Heart left ventricle (tissue), 16 donors: ENCODE measurements at regions not wholly inside any gene's neighbourhood (a gene's known extent, or its start where the extent isn't known, plus 50 kb on each side); places are given as distances from the start of the nearest gene placed in this dataset.

Experiments
- ATAC-seq, 4 donors: fragments of 200-7000 bp; cut with Tn5 transposase; one replicate each; pipeline ENCODE4 v1.9.1; 2020 to 2022; ENCODE audit warnings: moderate library complexity in 4 of 4, mild to moderate bottlenecking in 3 of 4, moderate number of reproducible peaks in 1 of 4
- DNase-seq, 5 donors: peaks; one replicate each; pipeline ENCODE4 v3.0.0-alpha.2; 2020
- H3K27ac ChIP-seq, 12 donors: fragments of 200-600 bp; sonication (generic) in 4 of 12; one replicate each; pipeline versions ENCODE4 v1.5.0 to v1.8.0; 2016 to 2022; ENCODE audit warnings: mild to moderate bottlenecking in 2 of 12
- H3K27me3 ChIP-seq, 9 donors: fragments of 200-600 bp; sonication (generic) in 2 of 9; one replicate each; pipeline versions ENCODE4 v1.5.1 to v1.8.0; 2016 to 2022; ENCODE audit warnings: mild to moderate bottlenecking in 3 of 9
- H3K36me3 ChIP-seq, 9 donors: fragments of 200-600 bp; sonication (generic) in 2 of 9; one replicate each; pipeline versions ENCODE4 v1.5.0 to v1.8.0; 2018 to 2022; ENCODE audit warnings: mild to moderate bottlenecking in 2 of 9
- H3K4me1 ChIP-seq, 12 donors: fragments of 200-600 bp; sonication (generic) in 4 of 12; one replicate each; pipeline versions ENCODE4 v1.5.0 to v1.8.0; 2016 to 2022; ENCODE audit warnings: mild to moderate bottlenecking in 3 of 12
- H3K4me3 ChIP-seq, 12 donors: fragments of 200-600 bp; sonication (generic) in 4 of 12; one replicate each; pipeline versions ENCODE4 v1.5.0 to v1.8.0; 2017 to 2022; ENCODE audit warnings: mild to moderate bottlenecking in 9 of 12, moderate library complexity in 4 of 12
- H3K9me3 ChIP-seq, 12 donors: fragments of 200-600 bp; sonication (generic) in 4 of 12; one replicate each; pipeline versions ENCODE4 v1.5.0 to v1.8.0; 2016 to 2022; ENCODE audit warnings: mild to moderate bottlenecking in 1 of 12
- POLR2A ChIP-seq, 2 donors: fragments of 450-650 bp; IDR thresholded peaks; one replicate each; pipeline ENCODE4 v1.6.1; 2017; ENCODE audit warnings: antibody characterized with exemption in 2 of 2, mild to moderate bottlenecking in 2 of 2, moderate library complexity in 2 of 2
- WGBS, 4 donors: extraction: QIAGEN DNeasy Blood & Tissue Kit in 2 of 4; methylation state at CpG; one replicate each; pipeline versions ENCODE4 v1.1.5 to v1.1.7; 2013 to 2018; 5-methylcytosine and 5-hydroxymethylcytosine counted together
- intact Hi-C, 10 donors: fragments of 100-400 bp; cut with DNase I; formaldehyde crosslinking; loops; one replicate each; pipeline versions ENCODE4 v1.11.1 to v1.14.2; 2022
- TF ChIP-seq, protein P1 (sequence below), 12 donors: fragments of 200-600 bp; sonication (generic) in 4 of 12; IDR thresholded peaks; one replicate each; pipeline versions ENCODE4 v1.5.0 to v1.8.0; 2018 to 2022; ENCODE audit warnings: antibody characterized with exemption in 12 of 12, mild to moderate bottlenecking in 5 of 12
- donor health status: ischemic (EF 13 %, LVEDD 7.1; RV severe dilation, severe dysfunction).
- donor health status: healthy with polysubstance abuse.
- donor health status: DM: no; HTN: yes; CAD: no.
- donor health status: DM: no; HTN: no; CAD: no.
- donor health status: ischemic (EF 25% LVEDD 6.9; RV normal size, moderate dysfunction).
- donor health status: ischemic (EF 25% LVEDD 5.7; RV mildly dilated, moderate dysfunction).
- donor health status: healthy.
- donor health status: DM: yes; HTN: yes; CAD: no.
- donor health status: ischemic (EF 35%, LVEDD 5.7; RV mildly dilated, moderate dysfunction).
- donor health status: nonischemic (EF 11% LVEDD 7.7; RV severe dilation, severe dysfunction).
- donor health status: DM: yes; HTN: yes; CAD: no.
- donor health status: PGD.
- donor health status: ischemic (EF 29% LVEDD 5.4; RV normal size, mild dysfunction).
- donor health status: nonischemic (EF 23%, LVEDD 6.1; RV moderate dilation, normal function).

DNA sequence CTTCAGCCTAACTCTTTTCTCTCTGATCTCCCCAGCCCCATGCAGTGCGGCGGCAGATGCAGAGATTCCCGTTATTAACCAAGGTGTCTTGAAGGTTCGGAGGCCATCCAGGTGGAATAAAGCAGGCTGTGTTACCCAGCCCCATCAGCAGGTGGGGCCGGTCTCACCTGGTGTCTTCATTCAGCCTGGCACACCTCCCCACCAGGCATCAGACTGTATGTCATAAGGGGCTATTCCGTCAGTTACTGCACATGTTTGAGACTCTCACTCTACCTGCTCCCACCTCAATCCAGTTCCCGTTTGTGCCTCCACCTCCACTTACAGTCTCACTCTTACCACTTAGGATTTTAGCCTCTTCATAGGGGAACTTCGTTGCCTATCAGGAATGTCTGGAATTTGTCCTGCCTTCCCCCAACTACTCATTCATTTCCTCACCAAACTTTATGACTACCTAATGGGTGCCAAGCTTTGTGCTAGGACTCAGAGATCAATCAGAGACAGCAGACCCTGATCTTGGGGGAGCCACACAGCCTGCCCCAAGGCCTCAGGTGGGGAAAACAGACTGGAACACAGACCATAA is 170.2 kb downstream of the PLPP3 start:
- Histone ChIP-seq H3K27me3 (no peaks in the 10 kb centered on the region), H3K4me3 (no peak overlapping the region), H3K9me3 (no peaks in the 10 kb centered on the region), H3K27ac (no peak overlapping the region), H3K36me3 (no peaks in the 10 kb centered on the region), H3K4me1 (peaks cover 0 to 36% (median 14%) of the 10 kb centered on the region in 12 donors)
- intact Hi-C loops: loop anchor here in 3 of 10 donors (2.0 to 10.0 kb wide), 3 partner anchors 168 to 1034 kb away; partner anchors contain the start of gene PLPP3 (in 2 of the 3)
- DNase-seq: peak in 1 of 5 donors; percentile 43
- WGBS, 4 donors: 78 to 84% (median 83%) methylated on average over 8 of the region's 8 CpGs
- TF ChIP-seq, protein P1, sequence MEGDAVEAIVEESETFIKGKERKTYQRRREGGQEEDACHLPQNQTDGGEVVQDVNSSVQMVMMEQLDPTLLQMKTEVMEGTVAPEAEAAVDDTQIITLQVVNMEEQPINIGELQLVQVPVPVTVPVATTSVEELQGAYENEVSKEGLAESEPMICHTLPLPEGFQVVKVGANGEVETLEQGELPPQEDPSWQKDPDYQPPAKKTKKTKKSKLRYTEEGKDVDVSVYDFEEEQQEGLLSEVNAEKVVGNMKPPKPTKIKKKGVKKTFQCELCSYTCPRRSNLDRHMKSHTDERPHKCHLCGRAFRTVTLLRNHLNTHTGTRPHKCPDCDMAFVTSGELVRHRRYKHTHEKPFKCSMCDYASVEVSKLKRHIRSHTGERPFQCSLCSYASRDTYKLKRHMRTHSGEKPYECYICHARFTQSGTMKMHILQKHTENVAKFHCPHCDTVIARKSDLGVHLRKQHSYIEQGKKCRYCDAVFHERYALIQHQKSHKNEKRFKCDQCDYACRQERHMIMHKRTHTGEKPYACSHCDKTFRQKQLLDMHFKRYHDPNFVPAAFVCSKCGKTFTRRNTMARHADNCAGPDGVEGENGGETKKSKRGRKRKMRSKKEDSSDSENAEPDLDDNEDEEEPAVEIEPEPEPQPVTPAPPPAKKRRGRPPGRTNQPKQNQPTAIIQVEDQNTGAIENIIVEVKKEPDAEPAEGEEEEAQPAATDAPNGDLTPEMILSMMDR (IDR thresholded peaks at IDR 0.05): peak in 11 of 12 donors; percentile 19 to 40 (median 30)
- no peak for TF ChIP-seq POLR2A (IDR thresholded peaks at IDR 0.05)
- no peak for ATAC-seq

DNA sequence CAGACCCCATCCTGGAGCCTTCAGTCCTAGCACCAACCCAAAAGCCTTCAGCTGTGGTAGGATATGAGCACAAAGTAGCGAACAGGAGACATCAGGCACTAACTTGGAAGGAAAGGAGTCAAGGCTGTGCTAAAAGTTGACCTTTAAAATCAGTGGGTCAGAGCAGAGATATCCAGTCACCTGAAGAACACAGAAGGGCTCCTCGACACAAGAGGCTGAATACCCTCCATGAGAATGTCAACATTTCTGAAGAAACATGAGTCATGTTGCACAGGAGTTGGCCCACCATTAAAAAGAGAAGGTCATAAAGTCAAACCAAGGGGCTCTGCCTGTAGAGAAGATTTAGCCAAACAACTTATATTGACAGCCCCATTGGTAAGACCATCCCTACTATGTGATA is 172.5 kb downstream of the PLPP3 start:
- WGBS, 4 donors: 95 to 100% (median 98%) methylated on average over 2 of the region's 2 CpGs
- H3K4me1 ChIP-seq: peaks cover 0 to 25% (median 14%) of the 10 kb centered on the region in 12 donors
- H3K36me3 ChIP-seq: no peaks in the 10 kb centered on the region
- intact Hi-C loops: loop anchor here in 2 of 10 donors (5.0 to 10.0 kb wide), 2 partner anchors 170 to 1032 kb away; partner anchors contain the start of gene PLPP3 (in 1 of the 2)
- ATAC-seq (no peak), DNase-seq (no peak)
- TF ChIP-seq POLR2A (IDR thresholded peaks at IDR 0.05): no peak
- TF ChIP-seq, protein P1 (IDR thresholded peaks at IDR 0.05): no peak
- H3K9me3 ChIP-seq: no peaks in the 10 kb centered on the region
- H3K27ac ChIP-seq: no peak overlapping the region
- H3K4me3 ChIP-seq: no peak overlapping the region
- no peaks in the 10 kb centered on the region for H3K27me3 ChIP-seq

DNA sequence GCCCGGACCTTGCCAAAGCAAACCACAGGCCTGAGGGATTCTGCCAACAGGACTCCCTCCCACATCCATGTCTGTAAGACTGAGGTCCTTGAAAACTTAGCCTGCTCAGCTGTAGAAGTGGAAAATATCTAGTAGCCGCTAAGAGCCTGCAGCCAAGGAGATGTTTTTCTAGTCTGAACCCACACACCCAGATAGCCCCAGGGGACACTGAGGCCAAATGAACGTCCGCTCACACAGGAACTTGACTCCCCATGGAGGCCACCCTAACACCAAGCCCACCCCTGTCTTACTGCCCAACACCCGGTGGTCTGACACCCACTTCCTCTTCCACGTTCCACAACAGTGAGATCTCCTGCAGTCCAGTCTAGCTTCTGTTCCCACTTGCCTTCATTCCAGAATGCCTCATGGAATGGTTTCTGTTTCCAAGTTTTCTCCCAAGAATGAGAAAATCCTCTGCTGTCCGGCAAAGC is 174.8 kb downstream of the PLPP3 start:
- whole genome bisulfite sequencing, 4 donors: 60 to 69% (median 63%) methylated on average over 7 of the region's 7 CpGs
- Histone ChIP-seq H3K4me1 (peaks cover 0 to 15% (median 5%) of the 10 kb centered on the region in 12 donors), H3K9me3 (peaks cover 0 to 6% (median 0%) of the 10 kb centered on the region in 12 donors), H3K36me3 (no peaks in the 10 kb centered on the region), H3K4me3 (no peak overlapping the region), H3K27me3 (no peaks in the 10 kb centered on the region), H3K27ac (peak overlapping the region in 10 of 12 donors; percentile 11 to 54 (median 24))
- peak; percentile 79 to 83 (median 82) for DNase-seq
- intact Hi-C loops: loop anchor here in 2 of 10 donors (5.0 to 10.0 kb wide), 2 partner anchors 173 to 1030 kb away; partner anchors contain the start of gene PLPP3 (in 1 of the 2)
- ATAC-seq: peak; percentile 84 to 96 (median 92)
- no peak for TF ChIP-seq POLR2A (IDR thresholded peaks at IDR 0.05)
- TF ChIP-seq, protein P1 (IDR thresholded peaks at IDR 0.05): no peak

DNA sequence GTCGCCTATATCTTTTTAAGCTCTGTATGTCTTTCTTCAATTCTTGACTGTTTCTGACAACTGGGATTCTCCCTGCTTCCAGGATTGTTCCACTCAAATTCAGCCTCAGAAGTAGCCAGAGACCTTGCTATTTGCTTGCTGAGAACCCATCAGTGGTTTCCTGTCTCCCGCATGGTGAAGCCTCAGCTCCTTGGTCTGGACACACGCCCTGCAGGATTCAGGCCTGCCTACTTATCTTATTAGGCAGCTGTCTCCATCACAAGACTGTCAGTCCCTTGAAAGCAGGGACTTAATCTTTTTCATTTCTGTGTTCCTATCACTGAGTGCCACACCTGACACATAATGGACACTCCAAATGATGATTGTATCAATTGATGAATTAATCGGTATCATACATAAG is 175.3 kb downstream of the PLPP3 start:
- no peak overlapping the region for H3K4me3 ChIP-seq
- H3K27ac ChIP-seq: peak overlapping the region in 7 of 12 donors; percentile 15 to 54 (median 44)
- no peaks in the 10 kb centered on the region for H3K36me3 ChIP-seq
- ATAC-seq: peak in 2 of 4 donors; percentile 34 to 37
- 64 to 94% (median 72%) methylated on average over 4 of the region's 4 CpGs for WGBS, 4 donors
- TF ChIP-seq, protein P1 (IDR thresholded peaks at IDR 0.05): no peak
- no peak for TF ChIP-seq POLR2A (IDR thresholded peaks at IDR 0.05)
- H3K27me3 ChIP-seq: no peaks in the 10 kb centered on the region
- peaks cover 0 to 6% (median 0%) of the 10 kb centered on the region in 12 donors for H3K9me3 ChIP-seq
- DNase-seq: no peak
- H3K4me1 ChIP-seq: peaks cover 0 to 15% (median 5%) of the 10 kb centered on the region in 12 donors
- intact Hi-C loops: loop anchor here in 1 of 10 donors (10.0 kb wide), 1 partner anchor 1029 kb away; no protein-coding TSS in a partner anchor
